ENCODE measurements at regions not wholly inside any gene's neighbourhood (a gene's known extent, or its start where the extent isn't known, plus 50 kb on each side); places are given as distances from the start of the nearest gene placed in this dataset.

DNA sequence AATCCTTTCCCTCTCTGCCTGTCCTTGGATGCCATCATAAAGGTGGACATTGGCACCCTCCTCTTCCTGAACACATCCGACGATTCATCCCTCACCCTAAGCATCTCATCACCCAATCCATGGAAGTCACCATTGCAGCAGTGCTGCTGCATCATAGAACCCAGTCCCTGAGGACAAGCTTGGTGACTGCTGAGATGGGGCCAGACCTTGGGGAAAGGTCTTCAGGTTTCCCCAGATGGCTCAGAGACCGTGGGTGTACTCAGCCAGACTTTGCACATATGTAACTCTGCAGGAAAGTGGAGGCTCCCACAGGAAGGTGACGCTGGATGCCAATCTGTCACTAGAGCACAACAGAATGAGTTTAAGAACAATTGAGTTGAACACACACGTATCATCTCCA is 202.2 kb downstream of the SOX11 start:
- TF ChIP-seq GABPA (IDR thresholded peaks at IDR 0.05; ENCODE audit: low read depth), result no peak
- TF ChIP-seq FOXJ3 (CRISPR knock-in tag; IDR thresholded peaks at IDR 0.05), result no peak
- no peak for TF ChIP-seq EZH2phosphoT487 (IDR thresholded peaks at IDR 0.05; ENCODE audit: borderline replicate concordance, low read depth)
- TF ChIP-seq EP300 (IDR thresholded peaks at IDR 0.05; ENCODE audit: borderline replicate concordance in 1 of 2, low read depth in 1 of 2, low read length in 1 of 2), result no peak
- no peak for TF ChIP-seq TEAD4 (IDR thresholded peaks at IDR 0.05; ENCODE audit: borderline replicate concordance, insufficient read depth)
- TF ChIP-seq SMC3 (IDR thresholded peaks at IDR 0.05; ENCODE audit: low read depth, low read length), result no peak
- no peak for TF ChIP-seq TAF1 (IDR thresholded peaks at IDR 0.05; ENCODE audit: borderline replicate concordance, low read depth, low read length)
- TF ChIP-seq RFX5 (IDR thresholded peaks at IDR 0.05; ENCODE audit: low read length), result no peak
- no peak for TF ChIP-seq POLR2AphosphoS5 (IDR thresholded peaks at IDR 0.05; ENCODE audit: low read depth, low read length)
- whole genome bisulfite sequencing (ENCODE audit: low lambda C conversion rate), result 42% methylated on average over 5 of the region's 5 CpGs
- CTCF ChIA-PET, result interaction anchor here (0.9 to 1.1 kb wide), 2 partner anchors 8 to 32 kb away, joined by 3 read pairs; no protein-coding TSS in a partner anchor

DNA sequence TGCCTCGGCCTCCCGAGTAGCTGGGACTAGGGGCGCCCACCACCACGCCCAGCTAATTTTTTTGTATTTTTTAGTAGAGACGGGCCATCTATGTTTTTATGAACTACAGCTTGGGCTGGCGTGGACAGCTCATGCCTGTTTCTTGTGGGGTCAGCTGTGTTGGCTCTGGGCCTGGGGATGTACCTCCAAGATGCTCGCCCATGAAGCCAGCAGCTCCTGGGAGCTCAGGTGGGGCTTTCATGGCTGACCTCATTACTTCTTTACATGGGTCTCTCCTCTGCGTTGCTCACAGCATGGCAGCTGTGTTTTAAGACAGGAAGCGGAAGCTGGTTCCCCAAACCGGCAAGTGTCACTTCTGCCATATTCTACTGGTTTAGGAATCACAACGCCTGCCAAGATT is 203.1 kb downstream of the SOX11 start:
- Histone ChIP-seq H3K27ac (ENCODE audit: low read depth in 2 of 2, low read length in 1 of 2) (no peak overlapping the region), H3K9ac (no peak overlapping the region), H3K79me2 (ENCODE audit: insufficient read depth) (no peaks in the 10 kb centered on the region), H3K4me3 (ENCODE audit: low read depth in 2 of 2, low read length in 1 of 2) (no peak overlapping the region; a peak in 1 of 4 replicates), H3F3A (replicated peaks; ENCODE audit: insufficient read depth) (no peaks in the 10 kb centered on the region), H3K9me2 (no peaks in the 10 kb centered on the region), H3K36me3 (replicated peaks in 1 of 2; ENCODE audit: control insufficient read depth in 1 of 2, insufficient read depth in 2 of 2, low read length in 1 of 2) (no peaks in the 10 kb centered on the region), H3K4me1 (ENCODE audit: control insufficient read depth in 1 of 2, insufficient read depth in 2 of 2, low read depth in 1 of 2, low read length in 1 of 2) (no peaks in the 10 kb centered on the region), H2AFZ (ENCODE audit: low read depth) (no peak overlapping the region), H4K20me1 (ENCODE audit: insufficient read depth) (no peaks in the 10 kb centered on the region), H3K27me3 (ENCODE audit: insufficient read depth) (no peaks in the 10 kb centered on the region), H3K9me3 (0 out of 2 replicates have a peak, but pooled peaks cover 3% of the 10 kb centered on the region), H3K4me2 (no peak overlapping the region)
- ChIA-PET POLR2A (no interaction called here), CTCF (interaction anchor here (1.1 to 1.3 kb wide), 2 partner anchors 17 to 33 kb away, joined by 3 to 4 read pairs; no protein-coding TSS in a partner anchor)
- DNase-seq, result no peak
- no peak for TF ChIP-seq FOSL2 (IDR thresholded peaks at IDR 0.05; ENCODE audit: borderline replicate concordance, low read depth)
- TF ChIP-seq, protein P1, sequence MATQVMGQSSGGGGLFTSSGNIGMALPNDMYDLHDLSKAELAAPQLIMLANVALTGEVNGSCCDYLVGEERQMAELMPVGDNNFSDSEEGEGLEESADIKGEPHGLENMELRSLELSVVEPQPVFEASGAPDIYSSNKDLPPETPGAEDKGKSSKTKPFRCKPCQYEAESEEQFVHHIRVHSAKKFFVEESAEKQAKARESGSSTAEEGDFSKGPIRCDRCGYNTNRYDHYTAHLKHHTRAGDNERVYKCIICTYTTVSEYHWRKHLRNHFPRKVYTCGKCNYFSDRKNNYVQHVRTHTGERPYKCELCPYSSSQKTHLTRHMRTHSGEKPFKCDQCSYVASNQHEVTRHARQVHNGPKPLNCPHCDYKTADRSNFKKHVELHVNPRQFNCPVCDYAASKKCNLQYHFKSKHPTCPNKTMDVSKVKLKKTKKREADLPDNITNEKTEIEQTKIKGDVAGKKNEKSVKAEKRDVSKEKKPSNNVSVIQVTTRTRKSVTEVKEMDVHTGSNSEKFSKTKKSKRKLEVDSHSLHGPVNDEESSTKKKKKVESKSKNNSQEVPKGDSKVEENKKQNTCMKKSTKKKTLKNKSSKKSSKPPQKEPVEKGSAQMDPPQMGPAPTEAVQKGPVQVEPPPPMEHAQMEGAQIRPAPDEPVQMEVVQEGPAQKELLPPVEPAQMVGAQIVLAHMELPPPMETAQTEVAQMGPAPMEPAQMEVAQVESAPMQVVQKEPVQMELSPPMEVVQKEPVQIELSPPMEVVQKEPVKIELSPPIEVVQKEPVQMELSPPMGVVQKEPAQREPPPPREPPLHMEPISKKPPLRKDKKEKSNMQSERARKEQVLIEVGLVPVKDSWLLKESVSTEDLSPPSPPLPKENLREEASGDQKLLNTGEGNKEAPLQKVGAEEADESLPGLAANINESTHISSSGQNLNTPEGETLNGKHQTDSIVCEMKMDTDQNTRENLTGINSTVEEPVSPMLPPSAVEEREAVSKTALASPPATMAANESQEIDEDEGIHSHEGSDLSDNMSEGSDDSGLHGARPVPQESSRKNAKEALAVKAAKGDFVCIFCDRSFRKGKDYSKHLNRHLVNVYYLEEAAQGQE (IDR thresholded peaks at IDR 0.05; ENCODE audit: low read depth, low read length), result no peak
- no peak for TF ChIP-seq TEAD4 (IDR thresholded peaks at IDR 0.05; ENCODE audit: borderline replicate concordance, insufficient read depth)
- no peak for TF ChIP-seq RAD21 (IDR thresholded peaks at IDR 0.05; ENCODE audit: low read length)
- TF ChIP-seq GATA2 (CRISPR knock-in tag; IDR thresholded peaks at IDR 0.05), result no peak
- WGBS (ENCODE audit: low lambda C conversion rate), result 54% methylated on average over 11 of the region's 11 CpGs

More for the DNA sequence above, 202.2 kb downstream of the SOX11 start:
- H4K20me1 ChIP-seq (ENCODE audit: insufficient read depth), result no peaks in the 10 kb centered on the region
- no peak overlapping the region for H3K4me2 ChIP-seq
- H3F3A ChIP-seq (replicated peaks; ENCODE audit: insufficient read depth), result no peaks in the 10 kb centered on the region
- no peaks in the 10 kb centered on the region for H3K4me1 ChIP-seq (ENCODE audit: control insufficient read depth in 1 of 2, insufficient read depth in 2 of 2, low read depth in 1 of 2, low read length in 1 of 2)
- POLR2A ChIA-PET, result no interaction called here
- DNase-seq, result no peak
- no peak overlapping the region for H3K4me3 ChIP-seq (ENCODE audit: low read depth in 2 of 2, low read length in 1 of 2)
- H3K9me3 ChIP-seq, result 0 out of 2 replicates have a peak, but pooled peaks cover 3% of the 10 kb centered on the region
- H3K79me2 ChIP-seq (ENCODE audit: insufficient read depth), result no peaks in the 10 kb centered on the region
- no peaks in the 10 kb centered on the region for H3K36me3 ChIP-seq (replicated peaks in 1 of 2; ENCODE audit: control insufficient read depth in 1 of 2, insufficient read depth in 2 of 2, low read length in 1 of 2)
- no peak overlapping the region for H2AFZ ChIP-seq (ENCODE audit: low read depth)
- no peak overlapping the region for H3K9ac ChIP-seq
- no peaks in the 10 kb centered on the region for H3K9me2 ChIP-seq
- no peaks in the 10 kb centered on the region for H3K27me3 ChIP-seq (ENCODE audit: insufficient read depth)
- no peak overlapping the region for H3K27ac ChIP-seq (ENCODE audit: low read depth in 2 of 2, low read length in 1 of 2)

Data from SK-N-SH (cell line).